IPS-20b (cell line): ENCODE measurements at regions not wholly inside any gene's neighbourhood (a gene's known extent, or its start where the extent isn't known, plus 50 kb on each side); places are given as distances from the start of the nearest gene placed in this dataset.

ENCODE experiments used
- H3K27ac ChIP-seq: one replicate; pipeline ENCODE4 v1.5.1; 2013; ENCODE audit warnings: low read length
- H3K27me3 ChIP-seq: 2 replicates; pipeline ENCODE4 v1.6.1; 2013; ENCODE audit warnings: mild to moderate bottlenecking, low read length, inconsistent platforms; ENCODE audit not compliant: insufficient read depth
- H3K36me3 ChIP-seq: 2 replicates; pipeline ENCODE4 v1.6.1; 2013; ENCODE audit warnings: low read depth, mild to moderate bottlenecking, inconsistent platforms, low read length, moderate library complexity; ENCODE audit not compliant: insufficient read depth
- H3K4me1 ChIP-seq: 2 replicates; pipeline ENCODE4 v1.6.1; 2013; ENCODE audit warnings: mild to moderate bottlenecking, control low read depth, inconsistent platforms, low read length, moderate library complexity; ENCODE audit not compliant: insufficient read depth
- H3K4me3 ChIP-seq: 2 replicates; pipeline ENCODE4 v1.5.1; 2013; ENCODE audit warnings: mild to moderate bottlenecking, low read length, inconsistent platforms
- H3K9ac ChIP-seq: 2 replicates; pipeline ENCODE4 v1.6.1; 2013; ENCODE audit warnings: low read depth, mild to moderate bottlenecking, inconsistent platforms, low read length, moderate library complexity
- H3K9me3 ChIP-seq: 2 replicates; pipeline ENCODE4 v1.6.1; 2013; ENCODE audit warnings: mild to moderate bottlenecking, low read depth, low read length, inconsistent platforms; ENCODE audit not compliant: insufficient read depth

- Histone ChIP-seq H3K4me3 (no peak overlapping the region), H3K36me3 (no peaks in the 10 kb centered on the region), H3K27me3 (no peaks in the 10 kb centered on the region), H3K9ac (no peak overlapping the region), H3K27ac (no peak overlapping the region), H3K4me1 (no peaks in the 10 kb centered on the region), H3K9me3 (no peaks in the 10 kb centered on the region)
Observed at GRCh38 chr9:33742051-33742450, 53.3 kb upstream of the PRSS3 start.

GRCh38 chr9:33742519-33742918, 52.8 kb upstream of the PRSS3 start:
- no peaks in the 10 kb centered on the region for H3K9me3 ChIP-seq
- H3K4me3 ChIP-seq: no peak overlapping the region
- no peaks in the 10 kb centered on the region for H3K36me3 ChIP-seq
- no peaks in the 10 kb centered on the region for H3K27me3 ChIP-seq
- no peak overlapping the region for H3K9ac ChIP-seq
- H3K4me1 ChIP-seq: no peaks in the 10 kb centered on the region
- H3K27ac ChIP-seq: no peak overlapping the region
